ENCODE measurements at regions not wholly inside any gene's neighbourhood (a gene's known extent, or its start where the extent isn't known, plus 50 kb on each side); places are given as distances from the start of the nearest gene placed in this dataset.
"Not testable (repeated sequence)": the region's sequence is repeated elsewhere in the genome, so short reads cannot be mapped to it uniquely, and the experiment has no call there.

DNA sequence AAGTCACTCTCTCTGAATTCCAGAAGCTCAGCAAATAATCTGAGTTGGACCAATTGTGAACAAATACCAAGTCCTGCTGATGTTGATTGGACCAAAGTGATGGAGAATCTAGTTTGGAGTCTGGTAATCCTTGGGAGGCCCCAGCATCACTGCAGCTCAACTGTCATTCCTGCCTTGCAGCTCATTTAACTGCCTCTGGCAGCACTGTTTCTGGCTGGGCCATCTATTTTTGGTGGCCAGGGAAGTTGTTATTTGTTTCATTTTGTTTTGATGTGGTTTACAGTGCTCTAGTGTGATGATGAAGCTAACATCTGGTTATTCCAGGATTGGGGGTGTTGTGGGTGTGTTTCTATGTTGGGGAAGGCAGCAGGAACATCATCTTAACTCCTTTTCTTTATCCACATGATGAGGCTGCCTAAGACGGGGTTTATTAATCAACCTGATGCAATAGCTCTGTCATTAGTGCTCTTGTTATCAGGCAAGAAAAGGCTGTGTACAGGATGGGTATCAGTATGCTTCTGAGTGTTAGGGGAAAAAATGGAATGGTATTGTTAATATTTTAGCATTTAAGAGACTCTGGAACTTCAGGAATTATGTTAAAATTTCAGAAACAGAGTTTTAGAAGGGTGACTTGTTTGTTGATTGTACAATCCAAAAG is 91.7 kb upstream of the SEC22B start:
- H3K9me3 Mint-ChIP-seq; H3K4me3 Mint-ChIP-seq; H3K4me1 Mint-ChIP-seq; H3K27me3 Mint-ChIP-seq (ENCODE audit: low read depth in 3 of 3); DNase-seq; H3K36me3 Mint-ChIP-seq; H3K27ac Mint-ChIP-seq: not testable (repeated sequence)

DNA sequence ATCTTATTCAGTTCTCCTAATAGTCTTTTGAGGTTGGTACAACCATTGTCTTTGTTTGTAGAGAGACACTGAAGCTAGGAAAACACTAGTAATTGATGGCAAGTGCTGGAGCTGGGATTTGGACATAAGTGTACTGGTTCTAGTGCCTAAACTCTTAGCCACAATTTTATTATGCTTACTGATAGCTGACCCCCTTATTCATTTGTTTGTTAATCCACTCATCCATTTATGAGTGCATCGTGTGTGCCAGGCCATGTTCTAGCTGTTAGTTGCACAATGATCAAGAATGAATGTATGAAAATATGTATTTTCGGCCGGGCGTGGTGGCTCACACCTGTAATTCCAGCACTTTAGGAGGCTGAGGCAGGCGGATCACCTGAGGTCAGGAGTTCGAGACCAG is 88.2 kb upstream of the SEC22B start:
- not testable (repeated sequence) for DNase-seq; H3K9me3 Mint-ChIP-seq; H3K4me1 Mint-ChIP-seq; H3K27ac Mint-ChIP-seq; H3K36me3 Mint-ChIP-seq; H3K4me3 Mint-ChIP-seq; H3K27me3 Mint-ChIP-seq (ENCODE audit: low read depth in 3 of 3)

DNA sequence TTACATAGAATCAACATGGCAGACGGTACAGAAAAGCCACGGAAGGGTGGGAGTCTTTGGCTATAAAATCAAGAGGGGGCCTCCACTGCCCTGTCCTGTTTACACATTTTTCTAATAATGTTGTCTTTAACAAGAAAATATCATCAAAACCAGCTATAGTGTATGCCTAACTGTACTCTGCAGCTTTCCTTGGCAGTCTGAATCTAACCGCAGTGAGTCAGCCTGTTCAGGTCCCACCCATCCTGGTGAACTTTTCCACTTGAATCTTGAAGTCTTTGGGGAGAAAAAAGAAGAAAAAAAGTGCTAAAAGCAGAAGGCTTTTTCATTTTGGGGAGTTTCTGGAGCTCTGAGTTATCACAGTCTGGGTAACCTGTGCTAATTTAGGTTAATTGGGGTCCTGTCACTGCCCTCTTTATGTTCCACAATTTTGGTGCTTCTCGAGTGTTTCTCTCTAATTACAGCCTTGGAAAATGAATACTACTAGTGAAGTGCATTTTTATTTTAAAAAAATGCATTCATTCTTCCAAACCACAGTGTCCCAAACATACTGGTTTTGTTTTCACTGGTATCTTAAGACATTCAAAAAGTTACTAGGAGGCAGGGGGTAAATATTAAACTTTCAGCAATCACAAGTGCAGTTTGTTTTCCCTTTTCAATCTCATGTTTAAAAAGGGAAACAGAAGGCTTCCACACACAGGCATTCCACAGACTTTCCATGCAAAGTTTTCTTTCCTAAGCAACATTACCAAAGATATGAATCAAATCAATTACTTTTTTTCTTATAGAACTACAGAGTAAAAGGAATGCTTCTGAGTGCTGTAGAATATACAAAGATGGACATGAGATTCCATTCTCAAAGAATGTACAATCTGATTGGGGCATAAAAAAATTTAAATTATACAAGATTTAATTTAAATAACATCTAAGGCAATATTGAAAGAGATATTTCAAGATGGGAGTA is 86.8 kb upstream of the SEC22B start:
- not testable (repeated sequence) for H3K4me1 Mint-ChIP-seq; H3K9me3 Mint-ChIP-seq; H3K4me3 Mint-ChIP-seq; DNase-seq; H3K27me3 Mint-ChIP-seq (ENCODE audit: low read depth in 3 of 3); H3K36me3 Mint-ChIP-seq; H3K27ac Mint-ChIP-seq

DNA sequence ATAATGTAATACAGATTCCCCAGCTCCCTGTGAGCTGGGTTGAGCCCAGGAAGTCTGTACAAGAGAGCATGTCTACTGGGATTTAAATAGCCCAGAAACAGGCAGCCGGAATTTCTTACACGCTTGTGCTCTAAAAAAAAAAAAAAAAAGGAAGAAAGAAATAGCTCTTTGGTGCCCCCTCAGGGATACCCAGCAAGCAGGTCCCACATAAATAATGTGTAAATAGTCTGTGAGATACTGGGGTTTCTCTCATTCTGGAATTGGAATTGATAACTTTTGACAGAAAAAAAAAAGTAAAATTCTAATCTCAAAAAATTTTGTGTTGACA is 81.4 kb upstream of the SEC22B start:
- not testable (repeated sequence) for H3K27me3 Mint-ChIP-seq (ENCODE audit: low read depth in 3 of 3); H3K27ac Mint-ChIP-seq; H3K4me3 Mint-ChIP-seq; H3K4me1 Mint-ChIP-seq; DNase-seq; H3K36me3 Mint-ChIP-seq; H3K9me3 Mint-ChIP-seq

DNA sequence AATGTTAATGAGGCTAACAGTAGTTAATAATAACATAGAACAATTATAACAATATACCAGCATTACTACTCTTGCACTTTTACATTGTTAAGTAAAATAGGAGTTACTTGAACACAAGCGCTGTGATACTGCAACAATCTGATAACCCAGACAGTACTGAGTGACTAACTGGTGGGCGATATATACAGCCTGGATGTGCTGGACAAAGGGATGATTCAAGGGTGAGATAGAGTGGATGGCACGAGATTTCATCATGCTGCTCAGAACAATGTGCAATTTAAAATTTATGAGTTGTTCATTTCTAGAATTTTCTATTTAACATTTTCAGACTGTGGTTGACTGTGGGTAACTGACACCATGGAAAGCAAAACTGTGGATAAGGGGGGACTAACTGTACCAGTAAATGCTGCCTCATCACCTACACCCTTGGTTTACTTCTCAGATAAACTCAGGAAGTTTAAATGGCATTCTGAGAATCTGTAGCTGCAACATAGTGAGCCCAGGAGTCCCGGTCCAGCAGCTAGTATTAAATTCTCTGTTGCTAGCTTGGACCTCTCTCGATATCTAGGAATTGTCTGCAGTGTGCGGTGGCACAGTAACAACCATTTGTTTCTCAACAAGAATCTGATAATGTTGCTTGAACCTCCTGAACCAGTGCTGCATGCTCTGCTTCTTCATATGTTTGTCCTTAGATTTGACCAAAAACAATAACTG is 80.9 kb upstream of the SEC22B start:
- H3K4me1 Mint-ChIP-seq: not testable (repeated sequence)

DNA sequence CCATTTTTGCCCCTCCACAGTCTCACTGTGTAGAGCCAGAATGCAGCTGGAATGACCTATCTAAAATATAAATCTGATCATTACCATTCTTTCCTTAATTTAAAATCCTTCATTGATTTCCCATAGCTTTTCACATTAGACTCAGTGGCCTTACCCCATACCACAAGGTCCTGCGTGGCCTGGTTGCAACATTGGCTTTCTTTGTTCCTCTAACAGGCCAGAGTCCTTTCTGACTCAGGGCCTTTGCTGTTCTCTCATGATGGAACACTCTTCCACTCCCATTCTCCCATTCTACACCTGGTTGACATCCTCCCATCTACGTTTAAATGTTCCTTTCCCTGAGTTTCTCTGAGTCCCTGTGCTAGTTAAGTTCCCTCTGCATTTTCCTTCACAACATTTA is 74.4 kb upstream of the SEC22B start:
- H3K27ac Mint-ChIP-seq; H3K4me3 Mint-ChIP-seq; H3K9me3 Mint-ChIP-seq; H3K36me3 Mint-ChIP-seq; H3K4me1 Mint-ChIP-seq; H3K27me3 Mint-ChIP-seq (ENCODE audit: low read depth in 3 of 3); DNase-seq: not testable (repeated sequence)

More for the DNA sequence above, 80.9 kb upstream of the SEC22B start:
- not testable (repeated sequence) for DNase-seq; H3K36me3 Mint-ChIP-seq; H3K27me3 Mint-ChIP-seq (ENCODE audit: low read depth in 3 of 3); H3K4me3 Mint-ChIP-seq; H3K9me3 Mint-ChIP-seq; H3K27ac Mint-ChIP-seq

DNA sequence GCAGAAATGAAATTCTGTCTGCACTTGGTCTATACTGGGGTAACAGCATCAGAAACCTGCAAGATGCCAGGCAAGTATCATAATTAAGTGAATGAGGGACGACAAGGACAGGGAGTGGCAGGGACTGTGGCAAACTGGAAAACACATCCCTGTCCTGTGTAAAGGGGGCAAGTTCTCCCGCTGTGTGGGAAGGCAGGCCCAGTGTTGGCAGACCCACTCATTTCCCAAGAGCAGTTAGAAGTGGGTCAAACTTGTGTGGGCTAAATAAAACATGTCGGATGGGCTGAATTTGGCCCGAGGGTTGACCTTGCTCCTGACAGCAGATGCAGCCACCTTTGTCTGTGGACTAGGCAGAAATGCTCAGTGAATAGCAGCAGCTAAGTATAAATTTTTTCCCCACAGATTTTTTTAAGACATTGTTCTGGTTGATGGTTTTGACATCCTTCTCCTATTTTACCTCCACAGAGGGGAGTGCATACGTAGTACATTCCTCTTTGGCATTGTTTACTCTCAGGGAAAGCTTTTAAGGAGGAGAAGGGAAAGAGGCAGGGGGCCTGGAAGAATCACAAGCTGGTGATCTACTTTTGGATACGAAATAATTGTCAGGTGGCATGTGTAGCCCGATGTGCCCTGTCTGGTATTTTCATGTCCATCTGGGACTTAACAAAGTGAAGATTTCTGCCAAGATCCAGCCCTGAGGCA is 72.6 kb upstream of the SEC22B start:
- H3K4me1 Mint-ChIP-seq; H3K4me3 Mint-ChIP-seq; H3K9me3 Mint-ChIP-seq; H3K27ac Mint-ChIP-seq; H3K27me3 Mint-ChIP-seq (ENCODE audit: low read depth in 3 of 3); H3K36me3 Mint-ChIP-seq; DNase-seq: not testable (repeated sequence)

DNA sequence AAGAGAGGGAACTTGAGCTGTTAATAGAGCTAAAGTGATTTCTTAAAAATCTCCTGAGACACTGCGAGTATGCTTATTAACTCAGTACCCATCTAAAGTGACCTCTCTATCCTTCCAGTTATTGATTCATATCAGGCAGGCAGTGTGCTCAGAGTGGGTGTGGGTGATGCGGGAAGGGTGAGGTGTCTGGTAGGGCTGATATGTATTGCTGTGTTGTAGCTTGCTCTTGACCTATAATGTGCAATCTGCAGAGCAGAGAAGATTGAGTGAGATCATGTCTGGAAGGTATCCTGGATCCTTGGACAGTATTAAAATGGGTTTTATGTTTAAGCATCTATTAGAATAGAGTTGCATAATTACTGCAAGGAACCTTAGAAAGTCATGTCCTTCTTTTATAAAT is 71.9 kb upstream of the SEC22B start:
- H3K4me1 Mint-ChIP-seq; H3K27ac Mint-ChIP-seq; H3K36me3 Mint-ChIP-seq; H3K4me3 Mint-ChIP-seq; DNase-seq; H3K27me3 Mint-ChIP-seq (ENCODE audit: low read depth in 3 of 3); H3K9me3 Mint-ChIP-seq: not testable (repeated sequence)

DNA sequence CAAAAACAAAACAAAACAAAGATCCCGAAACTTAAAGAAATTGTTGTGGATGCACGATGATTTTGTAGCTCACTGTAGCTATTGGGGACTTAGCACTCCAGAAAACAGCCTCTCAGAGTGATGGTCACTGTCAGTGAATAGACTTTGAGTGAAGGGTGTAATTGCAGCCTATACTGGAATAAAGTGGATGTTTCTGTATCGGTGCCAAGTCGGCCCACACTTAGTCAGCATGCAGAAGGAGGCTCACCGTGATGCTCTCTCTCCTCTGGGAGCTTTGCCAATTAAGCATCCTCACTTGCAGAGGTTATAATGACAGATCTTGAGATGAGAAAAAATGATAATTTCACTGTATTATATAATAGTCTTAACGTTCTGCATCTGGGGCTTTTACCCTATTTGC is 67.5 kb upstream of the SEC22B start:
- not testable (repeated sequence) for H3K36me3 Mint-ChIP-seq; H3K9me3 Mint-ChIP-seq; H3K4me3 Mint-ChIP-seq; DNase-seq; H3K27ac Mint-ChIP-seq; H3K27me3 Mint-ChIP-seq (ENCODE audit: low read depth in 3 of 3); H3K4me1 Mint-ChIP-seq

DNA sequence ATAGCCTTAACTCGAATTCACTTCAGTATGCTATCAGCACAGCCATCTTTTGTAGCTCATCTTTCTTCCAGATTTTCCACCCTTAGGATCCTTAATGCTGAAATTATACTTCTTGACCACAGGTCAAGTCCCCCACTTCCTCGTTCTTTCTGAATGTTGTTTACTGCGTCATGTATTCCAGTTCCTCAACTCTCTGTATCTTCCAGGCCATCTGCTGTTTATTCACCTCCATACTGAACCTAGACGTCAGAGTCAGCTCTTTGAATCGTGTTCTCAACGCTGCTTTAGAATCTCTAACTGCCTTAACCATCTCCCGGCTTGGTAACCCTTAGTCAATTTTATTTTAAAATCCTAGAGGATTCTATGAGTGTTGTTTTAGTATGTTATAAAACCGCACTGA is 66.3 kb upstream of the SEC22B start:
- not testable (repeated sequence) for H3K4me1 Mint-ChIP-seq; H3K27me3 Mint-ChIP-seq (ENCODE audit: low read depth in 3 of 3); H3K4me3 Mint-ChIP-seq; H3K27ac Mint-ChIP-seq; H3K9me3 Mint-ChIP-seq; H3K36me3 Mint-ChIP-seq; DNase-seq

DNA sequence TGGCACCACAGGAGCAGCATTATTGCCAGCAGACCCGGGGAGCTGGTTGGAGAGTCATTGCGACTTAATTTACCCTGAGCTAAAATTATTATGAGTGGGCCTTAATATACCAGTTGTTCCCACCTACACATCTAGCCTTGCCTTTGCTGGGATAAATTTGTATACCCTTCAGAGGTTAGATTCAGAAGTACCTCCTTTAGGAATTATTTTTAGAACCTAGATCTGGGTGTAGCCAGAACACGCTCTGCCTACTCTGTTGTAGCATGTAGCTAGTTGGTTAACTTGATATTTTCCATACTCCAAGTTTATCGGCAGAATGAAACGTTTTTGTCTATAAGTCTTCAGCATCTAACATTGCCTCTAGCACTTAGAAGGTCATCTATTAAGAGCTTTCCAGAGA is 65.5 kb upstream of the SEC22B start:
- H3K27me3 Mint-ChIP-seq (ENCODE audit: low read depth in 3 of 3): not testable (repeated sequence)

DNA sequence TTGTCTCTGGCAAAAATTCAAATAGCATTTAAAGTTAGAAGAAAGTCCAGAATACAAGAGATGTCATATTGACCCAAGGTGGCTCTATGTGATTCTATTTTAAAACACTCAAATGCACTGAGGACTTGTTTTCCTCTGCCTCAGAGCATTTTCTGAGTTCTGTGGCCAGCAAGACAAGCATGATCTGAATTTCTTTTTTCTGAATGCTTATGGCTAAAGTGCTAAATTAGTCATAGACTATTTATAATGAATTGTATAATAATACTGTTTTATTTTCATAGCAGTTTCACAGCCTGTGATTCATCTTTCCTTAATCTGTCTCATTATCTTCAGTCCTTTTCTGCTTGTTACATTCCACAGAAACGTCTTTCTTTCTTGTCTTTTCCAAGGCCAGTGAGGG is 63.9 kb upstream of the SEC22B start:
- H3K27ac Mint-ChIP-seq; H3K36me3 Mint-ChIP-seq; DNase-seq; H3K27me3 Mint-ChIP-seq (ENCODE audit: low read depth in 3 of 3); H3K4me3 Mint-ChIP-seq; H3K4me1 Mint-ChIP-seq; H3K9me3 Mint-ChIP-seq: not testable (repeated sequence)

More for the DNA sequence above, 65.5 kb upstream of the SEC22B start:
- not testable (repeated sequence) for H3K27ac Mint-ChIP-seq, H3K9me3 Mint-ChIP-seq, H3K36me3 Mint-ChIP-seq, H3K4me3 Mint-ChIP-seq, DNase-seq, H3K4me1 Mint-ChIP-seq

DNA sequence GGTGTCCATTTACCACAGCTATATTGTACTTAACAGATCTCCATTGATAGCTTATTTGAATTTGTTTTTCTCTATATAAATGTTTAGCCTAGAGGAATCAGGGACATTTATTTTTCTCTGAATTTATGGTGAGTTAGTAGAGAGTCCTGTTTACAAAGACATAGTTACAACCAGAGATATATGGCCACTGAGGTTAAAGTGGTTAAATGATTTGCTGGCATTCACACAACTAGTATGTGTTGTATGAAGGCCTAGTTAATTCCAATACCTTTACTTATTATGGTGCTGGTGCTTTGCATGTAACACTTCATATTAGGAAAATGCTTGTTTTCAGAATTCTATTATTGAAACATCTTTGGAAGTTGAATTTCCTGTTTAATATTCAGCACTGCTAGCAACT is 63.0 kb upstream of the SEC22B start:
- H3K27me3 Mint-ChIP-seq (ENCODE audit: low read depth in 3 of 3); H3K9me3 Mint-ChIP-seq; H3K36me3 Mint-ChIP-seq; DNase-seq; H3K4me1 Mint-ChIP-seq; H3K27ac Mint-ChIP-seq; H3K4me3 Mint-ChIP-seq: not testable (repeated sequence)

DNA sequence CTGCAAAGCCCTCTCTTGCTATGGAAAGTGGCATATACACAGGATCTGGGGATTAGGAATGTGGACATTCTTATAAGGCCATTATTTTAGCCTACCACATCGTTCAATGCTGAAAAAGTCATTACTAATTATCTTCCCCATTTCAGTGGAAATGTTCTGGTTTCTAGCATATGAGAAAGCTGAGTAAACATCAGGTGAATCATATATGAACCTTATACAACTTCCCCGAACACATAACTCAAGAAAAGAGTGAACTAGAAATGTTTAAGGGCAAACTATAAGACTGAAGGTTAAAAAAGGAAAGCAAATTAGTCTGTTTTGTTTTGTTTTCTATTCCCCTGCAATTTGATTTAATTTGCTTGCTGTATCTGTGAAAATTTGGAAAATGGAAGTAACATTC is 62.5 kb upstream of the SEC22B start:
- DNase-seq; H3K36me3 Mint-ChIP-seq; H3K4me3 Mint-ChIP-seq; H3K9me3 Mint-ChIP-seq; H3K4me1 Mint-ChIP-seq; H3K27me3 Mint-ChIP-seq (ENCODE audit: low read depth in 3 of 3); H3K27ac Mint-ChIP-seq: not testable (repeated sequence)
